SU-DHL-6 (cell line): ENCODE measurements at regions not wholly inside any gene's neighbourhood (a gene's known extent, or its start where the extent isn't known, plus 50 kb on each side); places are given as distances from the start of the nearest gene placed in this dataset.

Experiments
- CTCF ChIP-seq: fragments of 200-600 bp; sonication (generic); IDR thresholded peaks from one replicate; pipeline ENCODE4 v1.5.1; 2017; ENCODE audit warnings: antibody characterized with exemption, mild to moderate bottlenecking, low read length, moderate library complexity; ENCODE audit not compliant: insufficient read depth, poor library complexity, severe bottlenecking
- EZH2phosphoT487 ChIP-seq: fragments of 200-600 bp; sonication (generic), shearing (Covaris generic); conservative IDR thresholded peaks from 2 replicates; pipeline ENCODE4 v1.6.1; 2018; ENCODE audit warnings: mild to moderate bottlenecking, antibody characterized with exemption, low read length, moderate library complexity, mixed read lengths

- TF ChIP-seq CTCF (no peak), EZH2phosphoT487 (no peak)
Observed at GRCh38 chr2:145108959-145109710, 589.2 kb upstream of the ZEB2 start.
